Panc1 (cell line): ENCODE measurements at regions not wholly inside any gene's neighbourhood (a gene's known extent, or its start where the extent isn't known, plus 50 kb on each side); places are given as distances from the start of the nearest gene placed in this dataset.
"Not testable (repeated sequence)": the region's sequence is repeated elsewhere in the genome, so short reads cannot be mapped to it uniquely, and the experiment has no call there.

Source experiments
- ATAC-seq: fragments of 200-7000 bp; cut with Tn5 transposase; 2 replicates; pipeline ENCODE4 v1.9.1; 2020; ENCODE audit warnings: mild to moderate bottlenecking, moderate library complexity
- BruUV-seq: library from RNA; stranded (reverse); fragments of 400-500 nt; replicated peaks from 2 replicates; lab custom pipeline; 2021; lab: Mats Ljungman, UMichigan
- CTCF ChIA-PET: fragments of 300-600 bp; sonication (Branson Sonifier 250); formaldehyde crosslinking; loops from one replicate; lab custom pipeline; 2022; ENCODE audit warnings: antibody characterized with exemption; lab: Charles Lee
- POLR2A ChIA-PET: fragments of 300-600 bp; sonication (Branson Sonifier 250); formaldehyde crosslinking; loops from one replicate; lab custom pipeline; 2022; ENCODE audit warnings: antibody characterized with exemption; lab: Charles Lee
- DNase-seq: peaks from one replicate; pipeline ENCODE4 v3.0.0-alpha.2; 2010; ENCODE audit warnings: low read depth, low spot score
- H3K27ac ChIP-seq: 2 replicates; pipeline ENCODE4 v1.5.1; 2011; ENCODE audit warnings: mild to moderate bottlenecking, low read length, inconsistent platforms
- H3K27me3 ChIP-seq: fragments of 200-500 bp; sonication (Bioruptor generic); 2 replicates; pipeline ENCODE4 v1.6.0; 2014; ENCODE audit warnings: low read length, inconsistent platforms; ENCODE audit not compliant: control insufficient read depth, insufficient read depth
- H3K36me3 ChIP-seq: fragments of 200-500 bp; sonication (Bioruptor generic); 2 replicates; pipeline ENCODE4 v1.5.1; 2014; ENCODE audit warnings: inconsistent platforms, mild to moderate bottlenecking, low read length, moderate library complexity; ENCODE audit not compliant: control insufficient read depth, insufficient read depth
- H3K4me1 ChIP-seq: 2 replicates; pipeline ENCODE4 v1.5.1; 2011; ENCODE audit warnings: inconsistent platforms, mild to moderate bottlenecking, low read length, moderate library complexity; ENCODE audit not compliant: control insufficient read depth, insufficient read depth
- H3K4me3 ChIP-seq, 2 experiments: 2 replicates each; pipeline ENCODE4 v1.5.1; 2011 to 2012; ENCODE audit warnings: low read depth in 2 of 2, low read length in 2 of 2, mild to moderate bottlenecking in 2 of 2, inconsistent platforms in 1 of 2, moderate library complexity in 1 of 2
- H3K9me3 ChIP-seq: fragments of 200-500 bp; sonication (Bioruptor generic); 2 replicates; pipeline ENCODE4 v1.5.1; 2014; ENCODE audit warnings: low read depth, mild to moderate bottlenecking, inconsistent platforms, low read length, moderate library complexity; ENCODE audit not compliant: control insufficient read depth, insufficient read depth
- CTCF ChIP-seq: fragments of 450-650 bp; IDR thresholded peaks from 2 replicates; pipeline ENCODE4 v1.5.1; 2017; ENCODE audit warnings: mild to moderate bottlenecking
- POLR2AphosphoS5 ChIP-seq: IDR thresholded peaks from 2 replicates; pipeline ENCODE4 v1.6.1; 2012; ENCODE audit warnings: mild to moderate bottlenecking, low read depth, low read length, moderate library complexity
- REST ChIP-seq, 2 experiments: IDR thresholded peaks; 2 replicates each; pipeline ENCODE4 v1.6.1; 2011 to 2012; ENCODE audit warnings: low read depth in 2 of 2, control low read depth in 1 of 2, low read length in 1 of 2, mild to moderate bottlenecking in 1 of 2, moderate library complexity in 1 of 2; ENCODE audit not compliant: insufficient read depth in 1 of 2
- SIN3A ChIP-seq: IDR thresholded peaks from 2 replicates; pipeline ENCODE4 v1.6.1; 2012; ENCODE audit warnings: low read depth, mild to moderate bottlenecking, low read length, moderate library complexity, borderline replicate concordance; ENCODE audit not compliant: insufficient read depth
- TCF7L2 ChIP-seq: IDR thresholded peaks from 2 replicates; pipeline ENCODE4 v1.6.1; 2011; ENCODE audit warnings: mild to moderate bottlenecking, low read depth, low read length, inconsistent platforms
- in situ Hi-C: cut with HindIII; loops from 2 replicates; pipeline ENCODE4 v1.10.0; 2016; ENCODE audit warnings: low sequenced_read_pairs, low pct_unique_long_range_greater_than_20kb
- intact Hi-C: fragments of 100-400 bp; cut with micrococcal nuclease; formaldehyde crosslinking; loops from one replicate; pipeline ENCODE4 v1.10.0; 2022; ENCODE audit not compliant: unreplicated experiment

GRCh38 chr5:40347981-40348725, 331.6 kb upstream of the PTGER4 start:
- no peaks in the 10 kb centered on the region for H3K36me3 ChIP-seq
- no peaks in the 10 kb centered on the region for H3K4me1 ChIP-seq
- H3K27me3 ChIP-seq = no peaks in the 10 kb centered on the region
- no TSS peak for BruUV-seq
- intact Hi-C loops (no loop called here), in situ Hi-C loops (no loop called here)
- no peak overlapping the region for H3K27ac ChIP-seq
- no peak for DNase-seq
- TF ChIP-seq CTCF (no peak), REST (IDR thresholded peaks at IDR 0.05; ENCODE audit: insufficient read depth in 1 of 2, low read depth in 2 of 2, low read length in 1 of 2) (no peak), POLR2AphosphoS5 (no peak), TCF7L2 (no peak), SIN3A (no peak)
- POLR2A ChIA-PET = no interaction called here
- no peak for ATAC-seq
- CTCF ChIA-PET = no interaction called here
- no peak overlapping the region for H3K4me3 ChIP-seq
- H3K9me3 ChIP-seq = 0 out of 2 replicates have a peak, but pooled peaks cover 5% of the 10 kb centered on the region

GRCh38 chr5:40346901-40347300, 332.8 kb upstream of the PTGER4 start:
- ChIA-PET POLR2A (no interaction called here), CTCF (no interaction called here)
- Histone ChIP-seq H3K4me1 (no peaks in the 10 kb centered on the region), H3K36me3 (no peaks in the 10 kb centered on the region), H3K27ac (no peak overlapping the region), H3K27me3 (no peaks in the 10 kb centered on the region), H3K9me3 (0 out of 2 replicates have a peak, but pooled peaks cover 5% of the 10 kb centered on the region), H3K4me3 (no peak overlapping the region)
- DNase-seq = no peak
- in situ Hi-C loops = no loop called here
- BruUV-seq = no TSS peak
- ATAC-seq = no peak
- intact Hi-C loops = no loop called here
- TF ChIP-seq SIN3A (no peak), REST (IDR thresholded peaks at IDR 0.05; ENCODE audit: insufficient read depth in 1 of 2, low read depth in 2 of 2, low read length in 1 of 2) (no peak), TCF7L2 (no peak), POLR2AphosphoS5 (no peak), CTCF (no peak)

GRCh38 chr5:40338434-40338833, 341.3 kb upstream of the PTGER4 start:
- H3K4me3 ChIP-seq, CTCF ChIA-PET, DNase-seq, in situ Hi-C loops, H3K9me3 ChIP-seq, H3K27ac ChIP-seq, H3K4me1 ChIP-seq, BruUV-seq, POLR2A ChIA-PET, ATAC-seq, intact Hi-C loops, H3K36me3 ChIP-seq, H3K27me3 ChIP-seq: not testable (repeated sequence)
